PC-9 (cell line): ENCODE measurements at regions not wholly inside any gene's neighbourhood (a gene's known extent, or its start where the extent isn't known, plus 50 kb on each side); places are given as distances from the start of the nearest gene placed in this dataset.
A peak's percentile ranks its signal among the peaks of the same experiment; 100 is the strongest.

Source experiments
- BruUV-seq: library from RNA; stranded (reverse); fragments of 400-500 nt; replicated peaks from 2 replicates; lab custom pipeline; 2021; lab: Mats Ljungman, UMichigan
- CTCF ChIA-PET: fragments of 300-600 bp; sonication (Branson Sonifier 250); formaldehyde crosslinking; loops from one replicate; lab custom pipeline; 2022; ENCODE audit warnings: antibody characterized with exemption; lab: Charles Lee
- POLR2A ChIA-PET: fragments of 300-600 bp; sonication (Branson Sonifier 250); formaldehyde crosslinking; loops from one replicate; lab custom pipeline; 2022; ENCODE audit warnings: antibody characterized with exemption; ENCODE audit not compliant: unreplicated experiment; lab: Charles Lee
- DNase-seq, 2 experiments: peaks; one replicate each; pipeline versions ENCODE4 v3.0.0 to v3.0.0-alpha.2; 2015 to 2022; ENCODE audit warnings: mixed read lengths in 1 of 2
- H2AFZ ChIP-seq: fragments of 200-600 bp; sonication (generic); 2 replicates; pipeline ENCODE4 v1.8.1; 2017; ENCODE audit warnings: antibody characterized with exemption
- H3F3A ChIP-seq: fragments of 200-600 bp; sonication (generic); 2 replicates; pipeline ENCODE4 v1.8.1; 2017; ENCODE audit warnings: antibody characterized with exemption, mild to moderate bottlenecking, low read depth; ENCODE audit not compliant: insufficient read depth
- H3K27ac ChIP-seq: fragments of 200-600 bp; sonication (generic); 2 replicates; pipeline ENCODE4 v1.6.1; 2016; ENCODE audit warnings: mixed run types
- H3K27me3 ChIP-seq: fragments of 200-600 bp; sonication (generic); 2 replicates; pipeline ENCODE4 v1.6.1; 2016; ENCODE audit warnings: low read depth, mixed run types; ENCODE audit not compliant: insufficient read depth
- H3K36me3 ChIP-seq: fragments of 200-600 bp; sonication (generic); 2 replicates; pipeline ENCODE4 v1.6.1; 2016; ENCODE audit warnings: low read depth, mixed run types
- H3K4me1 ChIP-seq: fragments of 200-600 bp; sonication (generic); replicated peaks from 2 replicates; pipeline ENCODE4 v1.6.1; 2016; ENCODE audit warnings: mixed run types; ENCODE audit not compliant: insufficient read depth
- H3K4me2 ChIP-seq: fragments of 200-600 bp; sonication (generic); 2 replicates; pipeline ENCODE4 v1.6.1; 2017; ENCODE audit warnings: mixed run types
- H3K4me3 ChIP-seq: fragments of 200-600 bp; sonication (generic); 2 replicates; pipeline ENCODE4 v1.6.1; 2016; ENCODE audit warnings: mixed run types
- H3K79me2 ChIP-seq: fragments of 200-600 bp; sonication (generic); 2 replicates; pipeline ENCODE4 v1.6.1; 2017; ENCODE audit warnings: low read depth, mixed run types
- H3K9me2 ChIP-seq: fragments of 200-600 bp; sonication (generic); 2 replicates; pipeline ENCODE4 v1.8.1; 2017; ENCODE audit warnings: mild to moderate bottlenecking; ENCODE audit not compliant: insufficient read depth
- H3K9me3 ChIP-seq: fragments of 200-600 bp; sonication (generic); 2 replicates; pipeline ENCODE4 v1.8.1; 2016; ENCODE audit warnings: low read depth; ENCODE audit not compliant: insufficient read depth
- H4K20me1 ChIP-seq: fragments of 200-600 bp; sonication (generic); 2 replicates; pipeline ENCODE4 v1.8.1; 2017; ENCODE audit not compliant: insufficient read depth
- CTCF ChIP-seq: fragments of 200-600 bp; sonication (generic); conservative IDR thresholded peaks from 2 replicates; pipeline ENCODE4 v1.6.1; 2017; ENCODE audit warnings: mixed run types, antibody characterized with exemption, mild to moderate bottlenecking, moderate library complexity
- EZH2 ChIP-seq: fragments of 200-600 bp; sonication (generic); IDR thresholded peaks from 2 replicates; pipeline ENCODE4 v1.8.0; 2017; ENCODE audit warnings: antibody characterized with exemption, low read depth
- intact Hi-C: fragments of 100-400 bp; cut with micrococcal nuclease; formaldehyde crosslinking; loops from one replicate; pipeline ENCODE4 v1.10.0; 2022; ENCODE audit not compliant: unreplicated experiment

- H3F3A ChIP-seq: no peaks in the 10 kb centered on the region
- no peaks in the 10 kb centered on the region for H3K4me1 ChIP-seq
- intact Hi-C loops: no loop called here
- no peaks in the 10 kb centered on the region for H4K20me1 ChIP-seq
- no peaks in the 10 kb centered on the region; the same call in 1 of the 2 replicates for H3K9me3 ChIP-seq
- no peaks in the 10 kb centered on the region; the same call in 1 of the 2 replicates for H3K27me3 ChIP-seq
- H3K36me3 ChIP-seq: no peaks in the 10 kb centered on the region
- ChIA-PET CTCF (no interaction called here), POLR2A (no interaction called here)
- no peaks in the 10 kb centered on the region for H3K79me2 ChIP-seq
- no peak overlapping the region for H2AFZ ChIP-seq
- no peak for DNase-seq
- BruUV-seq: no TSS peak
- H3K27ac ChIP-seq: no peak overlapping the region
- no peak for TF ChIP-seq CTCF
- H3K4me2 ChIP-seq: no peak overlapping the region
- no peak overlapping the region for H3K4me3 ChIP-seq
- H3K9me2 ChIP-seq: no peaks in the 10 kb centered on the region
These were observed 181.1 kb downstream of the SOCS6 start for GRCh38 chr18:70469916-70470315.

GRCh38 chr18:70468861-70469547, 180.2 kb downstream of the SOCS6 start:
- Histone ChIP-seq H3K27ac (no peak overlapping the region), H2AFZ (no peak overlapping the region), H3K36me3 (no peaks in the 10 kb centered on the region), H4K20me1 (no peaks in the 10 kb centered on the region), H3K4me1 (0 out of 2 replicates have a peak, but pooled peaks cover 4% of the 10 kb centered on the region), H3F3A (no peaks in the 10 kb centered on the region), H3K4me2 (no peak overlapping the region), H3K27me3 (no peaks in the 10 kb centered on the region), H3K4me3 (no peak overlapping the region), H3K79me2 (no peaks in the 10 kb centered on the region), H3K9me2 (no peaks in the 10 kb centered on the region), H3K9me3 (no peaks in the 10 kb centered on the region; the same call in 1 of the 2 replicates)
- intact Hi-C loops: no loop called here
- ChIA-PET POLR2A (no interaction called here), CTCF (no interaction called here)
- DNase-seq: no peak
- TF ChIP-seq EZH2 (no peak), CTCF (no peak)
- no TSS peak for BruUV-seq

DNA sequence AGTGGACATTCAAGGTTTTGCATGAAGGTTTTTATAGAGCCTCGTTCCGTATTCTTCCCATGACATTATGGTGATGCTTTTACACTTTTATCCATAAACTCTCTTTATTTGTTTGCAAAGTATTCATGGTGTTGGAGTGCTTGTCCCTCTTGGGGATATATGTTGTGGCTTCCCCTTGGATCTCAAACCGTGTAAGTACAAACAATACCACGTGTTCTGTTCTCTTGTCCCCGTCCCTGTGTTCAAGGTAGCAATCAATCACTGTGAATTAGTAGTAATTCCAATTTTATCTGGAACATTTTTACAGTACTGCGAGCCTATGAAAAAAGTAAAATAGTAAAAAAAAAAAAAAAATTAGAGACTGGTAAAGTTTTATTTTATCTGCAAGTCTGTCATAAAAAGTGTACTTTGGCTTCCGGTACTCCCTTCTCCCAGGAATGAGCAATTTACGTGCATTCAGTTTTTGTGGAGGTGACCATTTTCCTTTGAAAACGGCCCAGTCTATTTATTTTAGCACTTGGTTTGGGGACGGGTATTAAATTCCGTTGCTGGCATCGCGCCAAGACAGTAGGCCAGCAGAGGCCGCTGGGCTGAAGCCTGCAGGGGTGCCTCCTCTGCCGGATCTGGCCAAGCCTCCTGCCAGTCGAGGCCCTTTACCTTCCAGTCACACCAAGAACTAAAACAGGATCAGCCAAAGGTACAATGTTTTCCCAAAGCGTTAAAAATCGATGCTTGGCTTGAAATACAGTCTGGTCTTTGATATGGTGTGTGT, 175.7 kb downstream of the SOCS6 start:
- Histone ChIP-seq H2AFZ (no peak overlapping the region), H3K36me3 (no peaks in the 10 kb centered on the region), H3K9me2 (no peaks in the 10 kb centered on the region), H3K79me2 (no peaks in the 10 kb centered on the region), H3K27me3 (no peaks in the 10 kb centered on the region), H3K27ac (no peak overlapping the region), H3K4me3 (peak overlapping the region; percentile 44; the same call in 1 of the 2 replicates), H3K4me1 (0 out of 2 replicates have a peak, but pooled peaks cover 4% of the 10 kb centered on the region), H3K4me2 (peak overlapping the region; percentile 66), H3K9me3 (no peaks in the 10 kb centered on the region; the same call in 1 of the 2 replicates), H3F3A (no peaks in the 10 kb centered on the region), H4K20me1 (no peaks in the 10 kb centered on the region)
- BruUV-seq: no TSS peak
- ChIA-PET CTCF (no interaction called here), POLR2A (no interaction called here)
- no peak for TF ChIP-seq CTCF
- TF ChIP-seq EZH2: no peak
- peak in 1 of 2 experiments; percentile 60 for DNase-seq
- intact Hi-C loops: no loop called here
